ENCODE measurements at regions not wholly inside any gene's neighbourhood (a gene's known extent, or its start where the extent isn't known, plus 50 kb on each side); places are given as distances from the start of the nearest gene placed in this dataset.

GRCh38 chr9:14478175-14479162, 164.5 kb upstream of the NFIB start:
- no peaks in the 10 kb centered on the region for H3K27me3 ChIP-seq (replicated peaks)
- H3K4me3 ChIP-seq (ENCODE audit: low read depth, low read length) = no peak overlapping the region
- in situ Hi-C loops (cut with HindIII; ENCODE audit: low pct_ligation_motif_present, low sequenced_read_pairs) = no loop called here
- H3K36me3 ChIP-seq (replicated peaks) = no peaks in the 10 kb centered on the region
- no peak for DNase-seq
- TF ChIP-seq CTCF (IDR thresholded peaks at IDR 0.05; ENCODE audit: low read depth, low read length, missing control alignments) = no peak
- no peak overlapping the region for H3K27ac ChIP-seq

DNA sequence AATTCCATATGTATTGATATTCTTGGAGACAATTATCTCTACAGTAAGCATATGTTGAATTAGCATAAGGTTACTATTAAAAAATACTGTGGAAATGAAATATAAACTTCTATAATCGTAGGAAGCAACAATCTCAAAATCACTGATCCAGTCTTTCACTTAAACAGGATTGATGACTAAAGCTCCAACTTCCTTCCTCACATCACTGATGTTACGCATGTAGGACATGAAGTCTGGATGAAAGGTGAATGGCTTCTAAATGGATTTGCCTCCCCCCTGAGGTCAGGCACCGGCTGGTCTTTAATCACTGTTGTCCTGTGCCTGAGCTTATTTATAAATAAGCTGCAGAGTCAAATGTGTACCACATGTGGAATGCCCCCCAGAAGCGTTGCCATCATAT, 157.1 kb upstream of the NFIB start:
- DNase-seq = no peak
- Histone ChIP-seq H3K27me3 (replicated peaks) (peaks cover 4% of the 10 kb centered on the region), H3K4me3 (ENCODE audit: low read depth, low read length) (no peak overlapping the region), H3K27ac (no peak overlapping the region), H3K36me3 (replicated peaks) (no peaks in the 10 kb centered on the region)
- in situ Hi-C loops (cut with HindIII; ENCODE audit: low pct_ligation_motif_present, low sequenced_read_pairs) = no loop called here
- no peak for TF ChIP-seq CTCF (IDR thresholded peaks at IDR 0.05; ENCODE audit: low read depth, low read length, missing control alignments)

GRCh38 chr9:14467675-14468374, 153.9 kb upstream of the NFIB start:
- no peak overlapping the region for H3K4me3 ChIP-seq (ENCODE audit: low read depth, low read length)
- TF ChIP-seq CTCF (IDR thresholded peaks at IDR 0.05; ENCODE audit: low read depth, low read length, missing control alignments) = no peak
- no peaks in the 10 kb centered on the region for H3K36me3 ChIP-seq (replicated peaks)
- no peak overlapping the region for H3K27ac ChIP-seq
- no peak for DNase-seq
- peaks cover 4% of the 10 kb centered on the region for H3K27me3 ChIP-seq (replicated peaks)
- in situ Hi-C loops (cut with HindIII; ENCODE audit: low pct_ligation_motif_present, low sequenced_read_pairs) = no loop called here

- in situ Hi-C loops (cut with HindIII; ENCODE audit: low pct_ligation_motif_present, low sequenced_read_pairs) = no loop called here
- peaks cover 4% of the 10 kb centered on the region for H3K27me3 ChIP-seq (replicated peaks)
Observed at GRCh38 chr9:14466828-14467227, 152.9 kb upstream of the NFIB start.

GRCh38 chr9:14466429-14466818, 152.5 kb upstream of the NFIB start:
- in situ Hi-C loops (cut with HindIII; ENCODE audit: low pct_ligation_motif_present, low sequenced_read_pairs) = no loop called here
- Histone ChIP-seq H3K27me3 (replicated peaks) (peaks cover 4% of the 10 kb centered on the region), H3K27ac (no peak overlapping the region), H3K36me3 (replicated peaks) (no peaks in the 10 kb centered on the region), H3K4me3 (ENCODE audit: low read depth, low read length) (no peak overlapping the region)
- no peak for TF ChIP-seq CTCF (IDR thresholded peaks at IDR 0.05; ENCODE audit: low read depth, low read length, missing control alignments)
- DNase-seq = no peak

More at GRCh38 chr9:14466828-14467227, 152.9 kb upstream of the NFIB start:
- no peak for TF ChIP-seq CTCF (IDR thresholded peaks at IDR 0.05; ENCODE audit: low read depth, low read length, missing control alignments)
- DNase-seq = no peak
- H3K27ac ChIP-seq = no peak overlapping the region
- H3K4me3 ChIP-seq (ENCODE audit: low read depth, low read length) = no peak overlapping the region
- no peaks in the 10 kb centered on the region for H3K36me3 ChIP-seq (replicated peaks)

Data from brain microvascular endothelial cell (primary cell).